Astrocyte of the spinal cord (primary cell): ENCODE measurements at regions not wholly inside any gene's neighbourhood (a gene's known extent, or its start where the extent isn't known, plus 50 kb on each side); places are given as distances from the start of the nearest gene placed in this dataset.
"Not testable (repeated sequence)": the region's sequence is repeated elsewhere in the genome, so short reads cannot be mapped to it uniquely, and the experiment has no call there.

Source experiments
- DNase-seq: peaks from one replicate; pipeline ENCODE4 v3.0.0; 2011; ENCODE audit warnings: low read depth, low spot score
- H3K4me3 ChIP-seq: 2 replicates; pipeline ENCODE4 v1.5.1; 2011; ENCODE audit warnings: low read depth, mild to moderate bottlenecking, low read length, moderate library complexity
- CTCF ChIP-seq: IDR thresholded peaks from 2 replicates; pipeline ENCODE4 v1.5.1; 2012; ENCODE audit warnings: low read depth, mild to moderate bottlenecking, low read length, inconsistent platforms
- in situ Hi-C: cut with HindIII; loops from 2 replicates; pipeline ENCODE4 v1.10.0; 2017; ENCODE audit warnings: low sequenced_read_pairs

GRCh38 chr7:85274454-85274853 lies 87.6 kb upstream of the SEMA3D start:
- TF ChIP-seq CTCF: no peak
- H3K4me3 ChIP-seq: no peak overlapping the region
- DNase-seq: no peak
- in situ Hi-C loops: no loop called here

- TF ChIP-seq CTCF: no peak
- no peak for DNase-seq
- no peak overlapping the region for H3K4me3 ChIP-seq
- in situ Hi-C loops: no loop called here
Measured at GRCh38 chr7:85262891-85263290, 76.0 kb upstream of the SEMA3D start.

- DNase-seq: no peak
- in situ Hi-C loops: no loop called here
- no peak overlapping the region for H3K4me3 ChIP-seq
- TF ChIP-seq CTCF: no peak
Measured at GRCh38 chr7:85261336-85261735, 74.5 kb upstream of the SEMA3D start.

- H3K4me3 ChIP-seq, DNase-seq, in situ Hi-C loops: not testable (repeated sequence)
Measured at GRCh38 chr7:85249787-85250186, 62.9 kb upstream of the SEMA3D start.

GRCh38 chr7:85239109-85239508 lies 52.3 kb upstream of the SEMA3D start:
- in situ Hi-C loops: no loop called here
- no peak overlapping the region for H3K4me3 ChIP-seq
- TF ChIP-seq CTCF: no peak

GRCh38 chr7:85237721-85238120 lies 50.9 kb upstream of the SEMA3D start:
- H3K4me3 ChIP-seq: no peak overlapping the region
- no peak for TF ChIP-seq CTCF
- in situ Hi-C loops: no loop called here
- peak; percentile 68 for DNase-seq

More at GRCh38 chr7:85239109-85239508, 52.3 kb upstream of the SEMA3D start:
- no peak for DNase-seq
